Esophagus squamous epithelium (tissue), 4 donors: ENCODE measurements at regions not wholly inside any gene's neighbourhood (a gene's known extent, or its start where the extent isn't known, plus 50 kb on each side); places are given as distances from the start of the nearest gene placed in this dataset.

ENCODE experiments used
- CTCF ChIP-seq, 6 experiments: fragments of 450-650 bp in 4 of 6; fragments of 200-600 bp in 2 of 6; sonication (generic) in 2 of 6; IDR thresholded peaks; one replicate each; pipeline ENCODE4 v1.5.1; 2016 to 2019; ENCODE audit warnings: antibody characterized with exemption in 6 of 6, mild to moderate bottlenecking in 4 of 6, moderate library complexity in 4 of 6
- POLR2A ChIP-seq, 4 donors: fragments of 450-650 bp; IDR thresholded peaks; one replicate each; pipeline ENCODE4 v1.6.1; 2017; ENCODE audit warnings: antibody characterized with exemption in 4 of 4, mild to moderate bottlenecking in 4 of 4, moderate library complexity in 3 of 4

- no peak for TF ChIP-seq CTCF (IDR thresholded peaks at IDR 0.05)
- TF ChIP-seq POLR2A (IDR thresholded peaks at IDR 0.05) = no peak
Measured at GRCh38 chr2:76330865-76331264, 620.1 kb upstream of the GCFC2 start.
